Right lobe of liver (tissue), 4 donors: ENCODE measurements at regions not wholly inside any gene's neighbourhood (a gene's known extent, or its start where the extent isn't known, plus 50 kb on each side); places are given as distances from the start of the nearest gene placed in this dataset.

Experiments used
- POLR2A ChIP-seq: fragments of 450-650 bp; IDR thresholded peaks from one replicate; pipeline ENCODE4 v1.6.1; 2017; ENCODE audit warnings: antibody characterized with exemption, mild to moderate bottlenecking
- TF ChIP-seq, protein P1 (sequence below), 4 donors: fragments of 200-600 bp in 3 of 4; fragments of 450-650 bp in 1 of 4; IDR thresholded peaks; one replicate each; pipeline versions ENCODE4 v1.5.1 to v1.8.0; 2016 to 2022; ENCODE audit warnings: antibody characterized with exemption in 4 of 4, mild to moderate bottlenecking in 2 of 4
- donor health status: DM: no; HTN: no; CAD: no.
- donor health status: DM: no; HTN: no; CAD: no.
- donor health status: DM: no; HTN: yes; CAD: no.

DNA sequence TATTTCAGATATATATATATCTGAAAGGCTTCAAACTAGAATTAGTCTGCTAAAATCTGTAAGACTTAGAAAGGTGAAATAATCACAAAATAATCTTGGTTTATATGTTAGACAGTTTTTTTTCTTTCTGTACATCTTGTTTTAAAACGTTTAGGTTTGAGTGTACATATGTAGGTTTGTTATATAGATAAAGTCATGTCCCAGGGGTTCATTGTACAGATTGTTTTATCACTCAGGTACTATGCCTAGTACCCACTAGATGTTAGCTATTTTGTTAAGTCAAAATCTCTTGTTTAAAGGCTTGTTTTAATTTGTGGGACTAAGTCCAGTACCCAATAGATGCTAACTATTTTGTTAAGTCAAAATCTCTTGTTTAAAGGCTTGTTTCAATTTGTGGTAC, 1339.0 kb upstream of the CITED2 start:
- TF ChIP-seq, protein P1, sequence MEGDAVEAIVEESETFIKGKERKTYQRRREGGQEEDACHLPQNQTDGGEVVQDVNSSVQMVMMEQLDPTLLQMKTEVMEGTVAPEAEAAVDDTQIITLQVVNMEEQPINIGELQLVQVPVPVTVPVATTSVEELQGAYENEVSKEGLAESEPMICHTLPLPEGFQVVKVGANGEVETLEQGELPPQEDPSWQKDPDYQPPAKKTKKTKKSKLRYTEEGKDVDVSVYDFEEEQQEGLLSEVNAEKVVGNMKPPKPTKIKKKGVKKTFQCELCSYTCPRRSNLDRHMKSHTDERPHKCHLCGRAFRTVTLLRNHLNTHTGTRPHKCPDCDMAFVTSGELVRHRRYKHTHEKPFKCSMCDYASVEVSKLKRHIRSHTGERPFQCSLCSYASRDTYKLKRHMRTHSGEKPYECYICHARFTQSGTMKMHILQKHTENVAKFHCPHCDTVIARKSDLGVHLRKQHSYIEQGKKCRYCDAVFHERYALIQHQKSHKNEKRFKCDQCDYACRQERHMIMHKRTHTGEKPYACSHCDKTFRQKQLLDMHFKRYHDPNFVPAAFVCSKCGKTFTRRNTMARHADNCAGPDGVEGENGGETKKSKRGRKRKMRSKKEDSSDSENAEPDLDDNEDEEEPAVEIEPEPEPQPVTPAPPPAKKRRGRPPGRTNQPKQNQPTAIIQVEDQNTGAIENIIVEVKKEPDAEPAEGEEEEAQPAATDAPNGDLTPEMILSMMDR (IDR thresholded peaks at IDR 0.05) = no peak
- TF ChIP-seq POLR2A = no peak
